ENCODE measurements at regions not wholly inside any gene's neighbourhood (a gene's known extent, or its start where the extent isn't known, plus 50 kb on each side); places are given as distances from the start of the nearest gene placed in this dataset.

- no peak for TF ChIP-seq ZNF274 (IDR thresholded peaks at IDR 0.05; ENCODE audit: insufficient read depth, insufficient read length)
- TF ChIP-seq, protein P1, sequence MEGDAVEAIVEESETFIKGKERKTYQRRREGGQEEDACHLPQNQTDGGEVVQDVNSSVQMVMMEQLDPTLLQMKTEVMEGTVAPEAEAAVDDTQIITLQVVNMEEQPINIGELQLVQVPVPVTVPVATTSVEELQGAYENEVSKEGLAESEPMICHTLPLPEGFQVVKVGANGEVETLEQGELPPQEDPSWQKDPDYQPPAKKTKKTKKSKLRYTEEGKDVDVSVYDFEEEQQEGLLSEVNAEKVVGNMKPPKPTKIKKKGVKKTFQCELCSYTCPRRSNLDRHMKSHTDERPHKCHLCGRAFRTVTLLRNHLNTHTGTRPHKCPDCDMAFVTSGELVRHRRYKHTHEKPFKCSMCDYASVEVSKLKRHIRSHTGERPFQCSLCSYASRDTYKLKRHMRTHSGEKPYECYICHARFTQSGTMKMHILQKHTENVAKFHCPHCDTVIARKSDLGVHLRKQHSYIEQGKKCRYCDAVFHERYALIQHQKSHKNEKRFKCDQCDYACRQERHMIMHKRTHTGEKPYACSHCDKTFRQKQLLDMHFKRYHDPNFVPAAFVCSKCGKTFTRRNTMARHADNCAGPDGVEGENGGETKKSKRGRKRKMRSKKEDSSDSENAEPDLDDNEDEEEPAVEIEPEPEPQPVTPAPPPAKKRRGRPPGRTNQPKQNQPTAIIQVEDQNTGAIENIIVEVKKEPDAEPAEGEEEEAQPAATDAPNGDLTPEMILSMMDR (IDR thresholded peaks at IDR 0.05 in 2 of 3, conservative IDR thresholded peaks at IDR 0.05 in 1 of 3; ENCODE audit: control insufficient read depth in 2 of 3, extremely low read depth in 1 of 3, insufficient read depth in 1 of 3, low read depth in 3 of 3, low read length in 3 of 3) = no peak
- no peak for TF ChIP-seq PKNOX1 (IDR thresholded peaks at IDR 0.05)
- TF ChIP-seq STAT1 (conservative IDR thresholded peaks at IDR 0.05) = no peak
- no peak for TF ChIP-seq POLR2A (IDR thresholded peaks at IDR 0.05; ENCODE audit: low read depth, low read length)
- TF ChIP-seq RAD21 (IDR thresholded peaks at IDR 0.05; ENCODE audit: insufficient read depth, low read depth, low read length) = no peak
- TF ChIP-seq STAT3 (IDR thresholded peaks at IDR 0.05; ENCODE audit: low read depth, low read length) = no peak
- no peak for TF ChIP-seq BCLAF1 (IDR thresholded peaks at IDR 0.05)
- TF ChIP-seq TAF1 (IDR thresholded peaks at IDR 0.05; ENCODE audit: borderline replicate concordance, low read depth, low read length) = no peak
- TF ChIP-seq PAX8 (IDR thresholded peaks at IDR 0.05) = no peak
- no peak for TF ChIP-seq CHD2 (IDR thresholded peaks at IDR 0.05; ENCODE audit: borderline replicate concordance, low read depth, low read length)
- TF ChIP-seq SP1 (IDR thresholded peaks at IDR 0.05; ENCODE audit: low read depth, low read length) = no peak
Measured at GRCh38 chr1:30521261-30521865, 202.0 kb downstream of the MATN1 start.
